ENCODE measurements at regions not wholly inside any gene's neighbourhood (a gene's known extent, or its start where the extent isn't known, plus 50 kb on each side); places are given as distances from the start of the nearest gene placed in this dataset.

DNA sequence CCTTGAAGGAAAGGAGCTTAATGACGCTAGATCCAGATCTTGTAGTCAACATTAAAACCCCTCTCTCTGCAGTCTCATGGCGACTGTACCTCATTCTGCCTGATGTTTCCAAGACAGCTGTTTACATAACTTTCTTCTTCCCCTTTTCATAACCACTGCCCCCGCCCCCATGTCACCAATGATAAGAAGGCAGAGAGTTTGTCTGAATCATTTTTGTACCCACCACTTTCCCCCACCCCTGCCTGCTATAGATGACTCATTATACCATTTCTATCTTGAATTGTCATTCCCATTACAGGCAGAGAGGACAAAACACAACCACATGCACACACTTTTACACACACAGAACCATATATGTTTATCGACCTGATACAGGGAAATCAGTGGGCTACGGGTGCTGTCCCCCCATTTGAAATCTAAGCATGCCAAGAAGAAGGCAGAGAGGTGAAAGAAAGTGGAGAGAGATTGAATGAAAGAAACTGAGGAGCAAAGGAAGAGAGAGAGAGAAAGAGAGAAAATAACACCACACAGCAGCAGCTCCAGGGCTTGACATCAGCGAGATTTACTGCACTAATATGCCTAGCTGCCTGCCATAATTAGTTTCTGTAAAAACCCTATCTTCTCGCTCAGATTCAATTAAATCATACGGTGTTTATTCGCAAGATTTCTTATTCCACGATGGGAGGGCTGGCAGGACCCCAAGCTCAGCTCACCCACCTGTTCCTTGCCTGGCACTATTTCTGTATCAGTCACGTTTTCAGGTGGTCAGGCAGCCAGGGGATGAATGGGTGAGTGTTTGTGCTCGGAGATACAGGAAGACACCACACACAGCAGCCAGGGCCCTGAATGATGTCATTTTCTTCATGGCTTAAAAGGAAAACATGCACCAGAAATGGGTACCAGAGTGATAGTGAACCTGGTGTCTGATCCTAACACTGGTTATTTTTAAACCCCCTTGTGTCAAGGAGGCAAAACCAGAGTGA, 114.3 kb upstream of the SERP2 start:
- DNase-seq (ENCODE audit: low spot score in 2 of 2) = no peak
- H3K36me3 ChIP-seq = no peaks in the 10 kb centered on the region
- no peak overlapping the region for H3K27ac ChIP-seq
- H3K4me1 ChIP-seq = no peaks in the 10 kb centered on the region
- no peaks in the 10 kb centered on the region for H3K27me3 ChIP-seq
- H3K4me3 ChIP-seq = no peak overlapping the region
- TF ChIP-seq, protein P1, sequence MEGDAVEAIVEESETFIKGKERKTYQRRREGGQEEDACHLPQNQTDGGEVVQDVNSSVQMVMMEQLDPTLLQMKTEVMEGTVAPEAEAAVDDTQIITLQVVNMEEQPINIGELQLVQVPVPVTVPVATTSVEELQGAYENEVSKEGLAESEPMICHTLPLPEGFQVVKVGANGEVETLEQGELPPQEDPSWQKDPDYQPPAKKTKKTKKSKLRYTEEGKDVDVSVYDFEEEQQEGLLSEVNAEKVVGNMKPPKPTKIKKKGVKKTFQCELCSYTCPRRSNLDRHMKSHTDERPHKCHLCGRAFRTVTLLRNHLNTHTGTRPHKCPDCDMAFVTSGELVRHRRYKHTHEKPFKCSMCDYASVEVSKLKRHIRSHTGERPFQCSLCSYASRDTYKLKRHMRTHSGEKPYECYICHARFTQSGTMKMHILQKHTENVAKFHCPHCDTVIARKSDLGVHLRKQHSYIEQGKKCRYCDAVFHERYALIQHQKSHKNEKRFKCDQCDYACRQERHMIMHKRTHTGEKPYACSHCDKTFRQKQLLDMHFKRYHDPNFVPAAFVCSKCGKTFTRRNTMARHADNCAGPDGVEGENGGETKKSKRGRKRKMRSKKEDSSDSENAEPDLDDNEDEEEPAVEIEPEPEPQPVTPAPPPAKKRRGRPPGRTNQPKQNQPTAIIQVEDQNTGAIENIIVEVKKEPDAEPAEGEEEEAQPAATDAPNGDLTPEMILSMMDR (IDR thresholded peaks at IDR 0.05) = no peak
- no peak for TF ChIP-seq POLR2A (IDR thresholded peaks at IDR 0.05)
- TF ChIP-seq POLR2AphosphoS5 (IDR thresholded peaks at IDR 0.05) = no peak
- no peak for TF ChIP-seq EP300 (IDR thresholded peaks at IDR 0.05)
- 67% methylated on average over 12 of the region's 12 CpGs for WGBS
- H3K9me3 ChIP-seq = no peaks in the 10 kb centered on the region

DNA sequence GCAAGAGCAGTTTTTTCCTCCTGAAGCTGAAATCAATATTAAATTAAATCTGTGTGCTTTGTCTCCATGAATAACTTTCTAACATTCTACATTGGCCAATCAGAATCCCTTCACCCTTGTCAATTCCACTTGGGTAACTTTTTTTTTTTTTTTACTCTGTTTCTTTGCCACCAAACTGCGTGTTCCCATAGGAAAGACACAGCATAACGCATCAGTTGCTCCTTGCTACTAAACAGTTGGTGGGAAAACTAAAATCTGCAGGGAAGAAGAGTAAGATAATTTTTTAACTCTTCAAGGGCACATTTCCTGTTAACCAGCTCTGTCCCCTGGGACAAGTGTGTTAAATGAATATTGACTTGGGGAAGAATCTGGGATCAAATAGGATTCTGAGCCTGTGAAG, 113.3 kb upstream of the SERP2 start:
- no peak for DNase-seq (ENCODE audit: low spot score in 2 of 2)
- Histone ChIP-seq H3K27ac (no peak overlapping the region), H3K4me3 (no peak overlapping the region), H3K27me3 (no peaks in the 10 kb centered on the region), H3K9me3 (no peaks in the 10 kb centered on the region), H3K4me1 (no peaks in the 10 kb centered on the region), H3K36me3 (no peaks in the 10 kb centered on the region)
- TF ChIP-seq POLR2AphosphoS5 (IDR thresholded peaks at IDR 0.05) (no peak), POLR2A (IDR thresholded peaks at IDR 0.05) (no peak), EP300 (IDR thresholded peaks at IDR 0.05) (no peak)
- TF ChIP-seq, protein P1 (IDR thresholded peaks at IDR 0.05) = no peak
- 98% methylated on average over 2 of the region's 2 CpGs for WGBS

DNA sequence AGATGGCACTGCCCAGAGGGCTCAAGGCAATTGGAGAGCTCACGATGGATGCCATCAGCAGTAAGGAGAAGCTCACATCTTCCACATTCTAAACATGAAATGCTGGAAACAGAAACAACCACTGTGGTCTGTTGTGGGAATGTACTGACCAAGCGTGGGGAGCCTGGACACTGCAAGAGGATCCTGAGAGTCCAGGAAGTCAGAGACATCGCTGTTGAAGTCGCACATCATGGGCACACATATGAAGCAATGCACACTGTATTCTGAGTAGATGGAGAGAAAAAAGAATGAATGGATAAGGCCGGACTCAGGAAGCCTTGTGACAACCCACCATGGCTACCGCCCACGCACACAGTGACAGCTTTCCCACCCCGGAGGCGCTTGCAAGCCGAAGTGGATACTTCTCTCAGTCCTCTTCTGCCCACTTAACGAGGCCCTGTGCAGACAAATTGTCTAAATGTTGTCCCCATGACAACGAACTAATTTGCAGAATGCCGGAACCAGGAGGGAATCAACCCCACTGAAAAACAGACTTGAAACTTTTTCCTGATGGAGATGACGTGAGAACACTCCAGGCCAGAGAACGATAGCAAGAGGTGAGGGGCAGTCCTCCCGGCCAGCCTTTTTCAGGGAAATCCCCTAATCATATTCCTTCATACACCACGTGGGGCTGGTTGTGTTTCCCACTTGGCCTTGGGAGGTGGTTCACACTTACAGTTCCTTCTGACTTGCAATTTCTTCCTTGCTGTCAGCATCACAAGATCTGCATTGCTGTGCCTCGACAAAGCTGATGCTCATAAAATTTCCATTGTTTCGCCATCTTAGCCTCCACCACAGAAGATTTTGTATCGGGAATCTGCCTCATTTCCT, 109.6 kb upstream of the SERP2 start:
- Histone ChIP-seq H3K9me3 (no peaks in the 10 kb centered on the region), H3K4me1 (peaks cover 7% of the 10 kb centered on the region), H3K27ac (no peak overlapping the region), H3K36me3 (no peaks in the 10 kb centered on the region), H3K27me3 (no peaks in the 10 kb centered on the region), H3K4me3 (no peak overlapping the region)
- WGBS = 85% methylated on average over 20 of the region's 20 CpGs
- DNase-seq (ENCODE audit: low spot score in 2 of 2) = no peak
- TF ChIP-seq, protein P1 (IDR thresholded peaks at IDR 0.05) = no peak
- no peak for TF ChIP-seq POLR2AphosphoS5 (IDR thresholded peaks at IDR 0.05)
- no peak for TF ChIP-seq POLR2A (IDR thresholded peaks at IDR 0.05)
- TF ChIP-seq EP300 (IDR thresholded peaks at IDR 0.05) = no peak

DNA sequence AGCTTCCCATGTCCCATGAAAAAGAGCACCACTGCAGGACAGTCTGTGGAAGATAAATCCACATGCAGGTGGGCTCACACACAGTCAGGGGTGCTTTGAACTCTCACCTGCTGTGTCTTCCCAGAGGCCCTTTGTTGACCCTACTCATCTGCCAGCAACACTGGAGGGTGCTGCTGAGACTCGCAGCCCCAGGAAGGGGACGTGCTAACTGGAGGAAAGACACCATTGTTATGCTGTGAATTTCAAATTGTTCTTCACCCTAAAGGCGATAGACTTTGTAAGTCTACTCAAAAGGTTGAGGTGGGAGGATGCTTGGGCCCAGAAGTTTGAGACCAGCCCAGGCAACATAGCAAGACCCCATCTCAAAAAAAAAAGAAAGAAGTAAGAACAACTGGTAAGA, 107.3 kb upstream of the SERP2 start:
- Histone ChIP-seq H3K27ac (no peak overlapping the region), H3K4me1 (peaks cover 11% of the 10 kb centered on the region), H3K9me3 (no peaks in the 10 kb centered on the region), H3K4me3 (no peak overlapping the region), H3K27me3 (no peaks in the 10 kb centered on the region), H3K36me3 (no peaks in the 10 kb centered on the region)
- 97% methylated on average over 3 of the region's 3 CpGs for WGBS
- TF ChIP-seq POLR2AphosphoS5 (IDR thresholded peaks at IDR 0.05) (no peak), EP300 (IDR thresholded peaks at IDR 0.05) (no peak), POLR2A (IDR thresholded peaks at IDR 0.05) (no peak)
- TF ChIP-seq, protein P1 (IDR thresholded peaks at IDR 0.05) = no peak
- no peak for DNase-seq (ENCODE audit: low spot score in 2 of 2)

DNA sequence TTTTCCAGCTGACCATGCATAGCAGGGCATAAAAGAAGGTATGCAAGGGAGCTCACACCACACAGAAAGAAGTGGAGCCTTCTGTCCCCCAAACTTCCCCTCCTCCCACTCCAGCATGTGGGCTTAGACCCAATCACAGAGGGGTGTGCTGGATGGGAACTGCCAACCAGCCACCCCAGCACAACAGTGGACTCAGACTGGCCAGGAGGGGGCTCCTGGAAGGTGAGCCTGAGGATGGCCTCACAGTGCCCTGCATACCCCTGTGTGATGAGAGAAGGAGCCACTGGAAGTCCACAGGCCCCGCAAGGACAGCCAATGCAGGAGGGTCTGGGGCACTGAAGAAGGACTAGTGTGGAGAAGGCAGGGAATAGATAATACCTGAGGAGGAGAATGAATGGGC, 106.9 kb upstream of the SERP2 start:
- Histone ChIP-seq H3K4me3 (no peak overlapping the region), H3K4me1 (peaks cover 12% of the 10 kb centered on the region), H3K27ac (no peak overlapping the region), H3K36me3 (no peaks in the 10 kb centered on the region), H3K9me3 (no peaks in the 10 kb centered on the region), H3K27me3 (no peaks in the 10 kb centered on the region)
- 100% methylated on average over 1 of the region's 1 CpG for WGBS
- TF ChIP-seq POLR2AphosphoS5 (IDR thresholded peaks at IDR 0.05) (no peak), POLR2A (IDR thresholded peaks at IDR 0.05) (no peak), EP300 (IDR thresholded peaks at IDR 0.05) (no peak)
- TF ChIP-seq, protein P1 (IDR thresholded peaks at IDR 0.05) = no peak
- no peak for DNase-seq (ENCODE audit: low spot score in 2 of 2)

Data from suprapubic skin (tissue), 4 donors.